OCI-LY7 (cell line): ENCODE measurements at regions not wholly inside any gene's neighbourhood (a gene's known extent, or its start where the extent isn't known, plus 50 kb on each side); places are given as distances from the start of the nearest gene placed in this dataset.

Source experiments
- BruUV-seq: library from RNA; stranded (reverse); fragments of 400-500 nt; replicated peaks from 2 replicates; lab custom pipeline; 2021; lab: Mats Ljungman, UMichigan
- CTCF ChIA-PET: fragments of 300-600 bp; sonication (Branson Sonifier 250); formaldehyde crosslinking; loops from one replicate; lab custom pipeline; 2022; ENCODE audit warnings: antibody characterized with exemption; ENCODE audit not compliant: unreplicated experiment; lab: Charles Lee
- POLR2A ChIA-PET: fragments of 300-600 bp; sonication (Branson Sonifier 250); formaldehyde crosslinking; loops from one replicate; lab custom pipeline; 2022; ENCODE audit warnings: antibody characterized with exemption; lab: Charles Lee
- DNase-seq: peaks from one replicate; pipeline ENCODE4 v3.0.0-alpha.2; 2015; ENCODE audit warnings: low spot score
- H2AFZ ChIP-seq: fragments of 200-600 bp; sonication (generic), shearing (Covaris generic); 2 replicates; pipeline ENCODE4 v1.6.1; 2014; ENCODE audit warnings: mild to moderate bottlenecking, antibody characterized with exemption, low read length, moderate library complexity
- H3K27ac ChIP-seq: fragments of 200-600 bp; sonication (generic); 2 replicates; pipeline ENCODE4 v1.5.1; 2014; ENCODE audit warnings: mixed run types, low read depth, mild to moderate bottlenecking, moderate library complexity, low read length, inconsistent platforms; ENCODE audit not compliant: poor library complexity, severe bottlenecking
- H3K36me3 ChIP-seq: fragments of 200-600 bp; sonication (generic); 2 replicates; pipeline ENCODE4 v1.6.1; 2014; ENCODE audit warnings: mild to moderate bottlenecking, antibody characterized with exemption, low read length, moderate library complexity, mixed read lengths; ENCODE audit not compliant: insufficient read depth
- H3K4me1 ChIP-seq: fragments of 200-600 bp; sonication (generic); 2 replicates; pipeline ENCODE4 v1.5.1; 2014; ENCODE audit warnings: mild to moderate bottlenecking, low read length; ENCODE audit not compliant: insufficient read depth, poor library complexity, severe bottlenecking
- H3K4me2 ChIP-seq: fragments of 200-600 bp; sonication (generic); 2 replicates; pipeline ENCODE4 v1.6.1; 2014; ENCODE audit warnings: mild to moderate bottlenecking, low read length
- H3K4me3 ChIP-seq: fragments of 200-600 bp; sonication (generic); 2 replicates; pipeline ENCODE4 v1.5.1; 2014; ENCODE audit warnings: mild to moderate bottlenecking, low read depth, low read length; ENCODE audit not compliant: poor library complexity, severe bottlenecking
- H3K79me2 ChIP-seq: fragments of 200-600 bp; sonication (generic); 2 replicates; pipeline ENCODE4 v1.6.1; 2016; ENCODE audit warnings: low read depth, mild to moderate bottlenecking, low read length, moderate library complexity, mixed read lengths; ENCODE audit not compliant: insufficient read depth
- H3K9me2 ChIP-seq: fragments of 200-600 bp; sonication (generic); 2 replicates; pipeline ENCODE4 v1.6.1; 2016; ENCODE audit warnings: mild to moderate bottlenecking, low read length, mixed read lengths; ENCODE audit not compliant: insufficient read depth
- H3K9me3 ChIP-seq: fragments of 200-600 bp; sonication (generic); 2 replicates; pipeline ENCODE4 v1.6.1; 2014; ENCODE audit warnings: mild to moderate bottlenecking, mixed run types, low read length, mixed read lengths
- H4K20me1 ChIP-seq: fragments of 200-600 bp; sonication (generic); 2 replicates; pipeline ENCODE4 v1.6.1; 2014; ENCODE audit warnings: mild to moderate bottlenecking, antibody characterized with exemption, low read length, moderate library complexity, mixed read lengths; ENCODE audit not compliant: insufficient read depth
- EZH2phosphoT487 ChIP-seq: fragments of 200-600 bp; sonication (generic); IDR thresholded peaks from 2 replicates; pipeline ENCODE4 v1.6.1; 2018; ENCODE audit warnings: low read depth, borderline replicate concordance, mild to moderate bottlenecking, mixed run types, antibody characterized with exemption, low read length, moderate library complexity, mixed read lengths
- intact Hi-C: fragments of 100-400 bp; cut with micrococcal nuclease; formaldehyde crosslinking; loops from one replicate; pipeline ENCODE4 v1.10.0; 2022; ENCODE audit not compliant: unreplicated experiment
- TF ChIP-seq, protein P1 (sequence below): fragments of 200-600 bp; sonication (generic); conservative IDR thresholded peaks from 2 replicates; pipeline ENCODE4 v1.5.1; 2014; ENCODE audit warnings: mild to moderate bottlenecking, antibody characterized with exemption, low read length, moderate library complexity, mixed read lengths

DNA sequence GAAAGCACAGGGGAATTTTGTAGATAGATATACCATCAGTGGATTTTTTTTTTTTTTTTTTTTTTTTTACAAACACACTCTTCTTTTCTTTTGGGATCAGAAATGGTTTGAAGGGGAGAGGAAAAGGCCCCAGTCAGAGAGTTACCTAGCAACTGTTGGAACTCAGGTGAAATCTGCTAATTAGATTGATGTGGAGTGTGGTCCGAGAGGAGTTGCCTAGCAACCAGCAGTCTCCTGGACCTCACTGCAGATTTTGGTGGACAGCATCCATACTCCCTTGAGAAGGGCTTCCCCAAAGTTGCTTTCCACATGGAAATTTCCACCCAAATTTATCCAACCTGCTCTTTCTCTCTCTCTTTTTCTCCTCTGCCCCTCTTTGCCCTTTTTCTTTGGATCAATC is 165.4 kb downstream of the UTP18 start:
- Histone ChIP-seq H3K79me2 (no peaks in the 10 kb centered on the region), H2AFZ (no peak overlapping the region), H3K9me2 (no peaks in the 10 kb centered on the region), H3K4me3 (no peak overlapping the region), H3K9me3 (no peaks in the 10 kb centered on the region), H3K36me3 (no peaks in the 10 kb centered on the region), H3K27ac (no peak overlapping the region), H3K4me1 (no peaks in the 10 kb centered on the region), H3K4me2 (no peak overlapping the region), H4K20me1 (no peaks in the 10 kb centered on the region)
- no peak for TF ChIP-seq EZH2phosphoT487
- TF ChIP-seq, protein P1, sequence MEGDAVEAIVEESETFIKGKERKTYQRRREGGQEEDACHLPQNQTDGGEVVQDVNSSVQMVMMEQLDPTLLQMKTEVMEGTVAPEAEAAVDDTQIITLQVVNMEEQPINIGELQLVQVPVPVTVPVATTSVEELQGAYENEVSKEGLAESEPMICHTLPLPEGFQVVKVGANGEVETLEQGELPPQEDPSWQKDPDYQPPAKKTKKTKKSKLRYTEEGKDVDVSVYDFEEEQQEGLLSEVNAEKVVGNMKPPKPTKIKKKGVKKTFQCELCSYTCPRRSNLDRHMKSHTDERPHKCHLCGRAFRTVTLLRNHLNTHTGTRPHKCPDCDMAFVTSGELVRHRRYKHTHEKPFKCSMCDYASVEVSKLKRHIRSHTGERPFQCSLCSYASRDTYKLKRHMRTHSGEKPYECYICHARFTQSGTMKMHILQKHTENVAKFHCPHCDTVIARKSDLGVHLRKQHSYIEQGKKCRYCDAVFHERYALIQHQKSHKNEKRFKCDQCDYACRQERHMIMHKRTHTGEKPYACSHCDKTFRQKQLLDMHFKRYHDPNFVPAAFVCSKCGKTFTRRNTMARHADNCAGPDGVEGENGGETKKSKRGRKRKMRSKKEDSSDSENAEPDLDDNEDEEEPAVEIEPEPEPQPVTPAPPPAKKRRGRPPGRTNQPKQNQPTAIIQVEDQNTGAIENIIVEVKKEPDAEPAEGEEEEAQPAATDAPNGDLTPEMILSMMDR = no peak
- ChIA-PET POLR2A (no interaction called here), CTCF (no interaction called here)
- intact Hi-C loops = no loop called here
- BruUV-seq = no TSS peak
- DNase-seq = no peak

DNA sequence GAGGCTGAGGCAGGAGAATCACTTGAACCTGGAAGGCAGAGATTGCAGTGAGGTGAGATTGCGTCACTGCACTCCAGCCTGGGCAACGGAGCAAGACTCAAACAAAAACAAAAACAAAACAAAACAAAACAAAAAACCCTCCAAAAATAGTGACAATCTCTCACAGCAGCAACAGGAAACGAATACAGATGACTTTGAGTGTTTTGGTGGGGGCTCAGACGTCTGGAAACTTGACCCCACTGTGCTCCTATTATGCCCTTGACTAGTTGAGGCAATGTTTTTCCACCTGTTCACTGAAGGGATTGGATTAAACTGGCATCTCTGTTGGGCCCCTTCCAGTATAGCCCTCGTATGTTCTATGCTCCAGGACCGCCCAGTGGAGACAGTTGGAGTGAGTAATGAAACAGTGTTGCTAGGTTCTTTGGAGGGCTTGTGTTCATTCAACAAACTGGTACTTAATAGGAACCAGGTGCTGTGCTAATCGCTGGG is 167.0 kb downstream of the UTP18 start:
- Histone ChIP-seq H2AFZ (no peak overlapping the region), H4K20me1 (no peaks in the 10 kb centered on the region), H3K9me2 (no peaks in the 10 kb centered on the region), H3K4me3 (no peak overlapping the region), H3K9me3 (no peaks in the 10 kb centered on the region), H3K4me2 (no peak overlapping the region), H3K4me1 (no peaks in the 10 kb centered on the region), H3K36me3 (no peaks in the 10 kb centered on the region), H3K27ac (no peak overlapping the region), H3K79me2 (no peaks in the 10 kb centered on the region)
- intact Hi-C loops = no loop called here
- CTCF ChIA-PET = no interaction called here
- DNase-seq = no peak
- no TSS peak for BruUV-seq
- POLR2A ChIA-PET = no interaction called here
- TF ChIP-seq EZH2phosphoT487 = no peak

DNA sequence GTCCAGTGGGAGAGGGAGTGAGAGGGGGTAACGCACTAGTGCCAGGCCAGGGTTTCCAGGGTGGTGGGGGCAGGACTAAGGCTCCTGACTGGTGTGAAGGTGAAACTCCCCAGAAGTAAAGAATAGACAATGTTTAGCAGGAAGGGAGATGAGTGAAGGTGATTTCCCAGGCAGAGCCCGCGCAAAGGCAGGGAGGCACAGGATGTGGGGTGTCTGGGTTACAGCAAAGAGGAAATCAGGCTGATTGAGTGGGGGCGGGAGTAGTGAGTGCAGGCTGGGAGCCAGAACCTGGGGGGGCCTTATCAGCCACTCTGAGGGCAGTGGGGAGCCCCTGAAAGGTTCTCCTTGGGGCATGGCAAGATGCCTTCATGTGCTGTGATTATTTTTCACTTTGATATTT is 167.5 kb downstream of the UTP18 start:
- Histone ChIP-seq H3K9me2 (no peaks in the 10 kb centered on the region), H4K20me1 (no peaks in the 10 kb centered on the region), H3K79me2 (no peaks in the 10 kb centered on the region), H3K27ac (no peak overlapping the region), H3K4me3 (no peak overlapping the region), H3K9me3 (no peaks in the 10 kb centered on the region), H3K36me3 (no peaks in the 10 kb centered on the region), H3K4me1 (no peaks in the 10 kb centered on the region), H3K4me2 (no peak overlapping the region), H2AFZ (no peak overlapping the region)
- no TSS peak for BruUV-seq
- intact Hi-C loops = no loop called here
- CTCF ChIA-PET = no interaction called here
- POLR2A ChIA-PET = no interaction called here
- TF ChIP-seq EZH2phosphoT487 = no peak
- TF ChIP-seq, protein P1 = no peak
- DNase-seq = no peak
